ENCODE measurements at regions not wholly inside any gene's neighbourhood (a gene's known extent, or its start where the extent isn't known, plus 50 kb on each side); places are given as distances from the start of the nearest gene placed in this dataset.

DNA sequence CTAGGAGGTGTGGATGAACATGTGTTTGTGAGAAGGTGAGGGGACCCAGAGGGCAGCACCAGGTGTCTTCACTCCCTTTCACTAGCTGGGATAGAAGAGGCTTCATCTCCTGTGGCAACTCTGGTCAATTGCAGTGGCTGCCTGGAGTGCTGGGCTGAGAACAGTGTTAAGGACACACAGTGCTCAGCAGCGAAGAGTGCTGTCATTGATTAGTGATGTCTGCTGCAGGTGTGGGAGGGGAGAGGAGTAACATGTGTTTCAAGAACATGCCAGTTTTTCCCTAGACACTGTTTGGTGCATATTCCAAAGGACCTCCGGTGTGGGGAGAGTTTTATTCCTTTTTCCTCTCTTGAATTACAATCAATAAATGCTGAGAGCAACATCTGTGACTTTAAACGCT, 95.9 kb upstream of the CXCR4 start:
- TF ChIP-seq, protein P1, sequence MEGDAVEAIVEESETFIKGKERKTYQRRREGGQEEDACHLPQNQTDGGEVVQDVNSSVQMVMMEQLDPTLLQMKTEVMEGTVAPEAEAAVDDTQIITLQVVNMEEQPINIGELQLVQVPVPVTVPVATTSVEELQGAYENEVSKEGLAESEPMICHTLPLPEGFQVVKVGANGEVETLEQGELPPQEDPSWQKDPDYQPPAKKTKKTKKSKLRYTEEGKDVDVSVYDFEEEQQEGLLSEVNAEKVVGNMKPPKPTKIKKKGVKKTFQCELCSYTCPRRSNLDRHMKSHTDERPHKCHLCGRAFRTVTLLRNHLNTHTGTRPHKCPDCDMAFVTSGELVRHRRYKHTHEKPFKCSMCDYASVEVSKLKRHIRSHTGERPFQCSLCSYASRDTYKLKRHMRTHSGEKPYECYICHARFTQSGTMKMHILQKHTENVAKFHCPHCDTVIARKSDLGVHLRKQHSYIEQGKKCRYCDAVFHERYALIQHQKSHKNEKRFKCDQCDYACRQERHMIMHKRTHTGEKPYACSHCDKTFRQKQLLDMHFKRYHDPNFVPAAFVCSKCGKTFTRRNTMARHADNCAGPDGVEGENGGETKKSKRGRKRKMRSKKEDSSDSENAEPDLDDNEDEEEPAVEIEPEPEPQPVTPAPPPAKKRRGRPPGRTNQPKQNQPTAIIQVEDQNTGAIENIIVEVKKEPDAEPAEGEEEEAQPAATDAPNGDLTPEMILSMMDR (IDR thresholded peaks at IDR 0.05): no peak
- TF ChIP-seq EP300 (IDR thresholded peaks at IDR 0.05): no peak
- no peak for TF ChIP-seq POLR2A (IDR thresholded peaks at IDR 0.05)
- TF ChIP-seq POLR2AphosphoS5 (IDR thresholded peaks at IDR 0.05): no peak
- H3K9me3 ChIP-seq: peaks cover 0 to 6% (median 0%) of the 10 kb centered on the region in 3 donors
- no peak overlapping the region for H3K27ac ChIP-seq
- H3K4me3 ChIP-seq: no peak overlapping the region
- ATAC-seq: no peak
- H3K4me1 ChIP-seq: no peaks in the 10 kb centered on the region
- 48 to 83% methylated on average over 1 to 2 of the region's 3 CpGs for WGBS, 2 donors (ENCODE audit: low coverage in 1 of 2)
- no peaks in the 10 kb centered on the region for H3K36me3 ChIP-seq
- no peaks in the 10 kb centered on the region for H3K27me3 ChIP-seq

DNA sequence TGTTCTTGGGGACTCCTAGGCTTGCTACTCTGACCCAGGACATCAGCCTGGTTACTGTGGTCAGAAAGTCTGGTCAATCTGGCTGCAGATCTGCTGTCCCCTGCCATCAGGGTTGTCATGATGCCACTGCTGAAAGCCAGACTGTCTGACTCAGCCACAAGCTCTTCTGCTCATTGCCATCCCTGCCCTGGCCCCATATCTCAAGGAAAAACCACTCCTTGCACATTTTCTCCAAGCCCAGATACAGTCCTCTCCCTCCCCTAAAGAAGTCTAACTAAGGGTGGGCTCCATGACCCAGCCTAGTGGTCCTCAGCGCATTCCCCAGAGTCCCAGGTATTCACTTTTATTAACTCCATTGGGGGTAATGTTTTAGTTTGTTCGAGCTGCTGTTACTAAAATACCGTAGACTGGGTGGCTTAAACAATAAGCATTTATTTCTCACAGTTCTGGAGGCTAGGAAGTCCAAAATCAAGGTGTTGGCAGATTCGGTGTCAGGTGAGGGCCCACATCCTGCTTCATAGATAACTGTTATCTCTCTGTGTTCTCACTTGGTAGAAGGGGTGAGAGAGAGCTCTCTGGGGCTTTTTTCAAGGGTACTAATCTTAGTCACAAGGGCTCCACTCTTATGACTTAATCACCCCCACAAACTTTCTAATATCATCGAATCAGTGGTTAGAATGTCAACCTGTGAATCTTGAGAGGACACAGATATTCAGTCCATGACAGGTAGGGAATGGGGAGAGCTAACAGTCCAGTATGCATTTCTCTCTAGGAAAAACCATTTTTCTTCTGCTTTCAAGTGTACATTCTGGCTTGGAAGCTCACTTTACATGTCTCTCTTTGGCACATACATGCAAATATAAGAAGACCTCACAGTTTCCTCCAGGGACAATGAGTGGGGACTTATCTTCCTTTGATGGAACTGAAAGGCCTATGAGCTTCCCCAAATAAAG, 94.8 kb upstream of the CXCR4 start:
- H3K4me1 ChIP-seq: no peaks in the 10 kb centered on the region
- H3K4me3 ChIP-seq: no peak overlapping the region
- H3K36me3 ChIP-seq: no peaks in the 10 kb centered on the region
- H3K9me3 ChIP-seq: peaks cover 0 to 6% (median 0%) of the 10 kb centered on the region in 3 donors
- ATAC-seq: no peak
- TF ChIP-seq, protein P1 (IDR thresholded peaks at IDR 0.05): no peak
- TF ChIP-seq EP300 (IDR thresholded peaks at IDR 0.05): no peak
- 59 to 75% methylated on average over 4 of the region's 5 CpGs for WGBS, 2 donors (ENCODE audit: low coverage in 1 of 2)
- no peaks in the 10 kb centered on the region for H3K27me3 ChIP-seq
- no peak overlapping the region for H3K27ac ChIP-seq

DNA sequence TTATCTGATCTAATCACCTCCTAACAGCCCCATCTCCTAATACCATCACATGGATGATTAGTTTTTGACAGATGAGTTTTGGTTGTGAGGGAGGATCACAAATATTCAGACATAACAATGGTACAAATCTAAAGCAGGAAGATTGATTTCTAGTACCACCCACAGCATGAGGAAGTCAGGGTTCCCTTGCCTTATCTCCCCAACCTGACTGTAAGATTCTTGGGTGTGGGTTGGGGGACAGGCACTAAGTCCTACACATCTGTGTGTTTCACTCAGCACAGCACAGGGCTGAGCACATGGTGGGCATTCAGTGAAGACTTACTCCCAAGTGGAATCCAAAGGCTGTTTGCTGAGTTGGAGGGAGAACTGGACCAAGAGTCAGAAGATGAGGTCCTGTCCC, 93.8 kb upstream of the CXCR4 start:
- ATAC-seq: no peak
- TF ChIP-seq EP300 (IDR thresholded peaks at IDR 0.05): no peak
- no peak for TF ChIP-seq POLR2AphosphoS5 (IDR thresholded peaks at IDR 0.05)
- TF ChIP-seq POLR2A (IDR thresholded peaks at IDR 0.05): no peak
- TF ChIP-seq, protein P1 (IDR thresholded peaks at IDR 0.05): no peak
- H3K9me3 ChIP-seq: peaks cover 0 to 6% (median 0%) of the 10 kb centered on the region in 3 donors
- no peaks in the 10 kb centered on the region for H3K4me1 ChIP-seq
- no peaks in the 10 kb centered on the region for H3K27me3 ChIP-seq
- H3K27ac ChIP-seq: no peak overlapping the region
- H3K4me3 ChIP-seq: no peak overlapping the region
- H3K36me3 ChIP-seq: no peaks in the 10 kb centered on the region

GRCh38 chr2:136210822-136211221, 92.9 kb upstream of the CXCR4 start:
- no peak for TF ChIP-seq POLR2AphosphoS5 (IDR thresholded peaks at IDR 0.05)
- TF ChIP-seq POLR2A (IDR thresholded peaks at IDR 0.05): no peak
- no peak for TF ChIP-seq EP300 (IDR thresholded peaks at IDR 0.05)
- TF ChIP-seq, protein P1 (IDR thresholded peaks at IDR 0.05): no peak
- Histone ChIP-seq H3K4me3 (no peak overlapping the region), H3K4me1 (no peaks in the 10 kb centered on the region), H3K36me3 (no peaks in the 10 kb centered on the region), H3K9me3 (peaks cover 0 to 6% (median 0%) of the 10 kb centered on the region in 3 donors), H3K27ac (no peak overlapping the region), H3K27me3 (no peaks in the 10 kb centered on the region)
- ATAC-seq: no peak

- ATAC-seq: no peak
- Histone ChIP-seq H3K36me3 (no peaks in the 10 kb centered on the region), H3K27ac (no peak overlapping the region), H3K9me3 (peaks cover 0 to 6% (median 0%) of the 10 kb centered on the region in 3 donors), H3K4me3 (no peak overlapping the region), H3K27me3 (no peaks in the 10 kb centered on the region), H3K4me1 (no peaks in the 10 kb centered on the region)
- 100% methylated on average over 2 of the region's 2 CpGs; no CpG with 5 or more reads in 1 of the 2 donors for WGBS, 2 donors (ENCODE audit: low coverage in 1 of 2)
- TF ChIP-seq EP300 (IDR thresholded peaks at IDR 0.05) (no peak), POLR2A (IDR thresholded peaks at IDR 0.05) (no peak), POLR2AphosphoS5 (IDR thresholded peaks at IDR 0.05) (no peak)
- TF ChIP-seq, protein P1 (IDR thresholded peaks at IDR 0.05): no peak
These were observed 92.5 kb upstream of the CXCR4 start for GRCh38 chr2:136210455-136210805.

Data from gastroesophageal sphincter (tissue), 4 donors.